ENCODE measurements at regions not wholly inside any gene's neighbourhood (a gene's known extent, or its start where the extent isn't known, plus 50 kb on each side); places are given as distances from the start of the nearest gene placed in this dataset.

DNA sequence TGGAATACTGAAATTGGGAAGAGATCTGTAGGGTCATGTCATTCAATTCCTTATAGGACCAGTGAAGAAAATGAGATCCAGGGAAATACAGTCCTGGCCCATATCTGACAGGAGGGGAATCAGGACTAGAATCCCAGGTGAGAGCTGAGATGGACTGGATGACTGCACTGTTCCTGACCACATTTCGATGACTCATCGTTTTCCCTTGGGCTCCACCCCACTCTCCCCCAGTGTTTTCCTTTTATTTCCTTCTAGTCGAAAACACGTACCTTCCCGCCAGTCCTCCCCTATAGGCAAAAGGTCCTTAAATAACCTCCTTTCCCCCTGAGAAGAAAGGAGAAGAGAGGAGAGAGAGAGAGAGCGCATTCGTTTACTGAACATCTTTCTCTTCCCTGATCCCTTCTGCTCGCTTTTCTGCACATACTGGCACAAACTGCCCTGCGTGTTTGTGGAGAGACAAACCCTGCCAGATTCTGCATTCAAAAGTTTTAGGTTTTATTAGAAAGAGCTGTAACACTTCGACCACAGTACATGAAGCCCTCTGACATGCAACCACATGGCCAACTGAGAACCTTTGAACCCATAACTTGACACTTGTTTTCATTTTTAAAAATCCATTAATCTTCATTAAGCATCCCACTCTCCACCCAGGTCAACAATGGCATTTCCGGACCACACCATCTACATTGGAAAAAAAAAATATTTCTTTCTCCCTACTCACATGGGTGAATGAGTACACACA is 565.7 kb downstream of the METTL15 start:
- no peaks in the 10 kb centered on the region for H3K27me3 ChIP-seq (ENCODE audit: control insufficient read depth, insufficient read depth, low read length)
- intact Hi-C loops (cut with DNase I): no loop called here
- no peaks in the 10 kb centered on the region for H3K9me3 ChIP-seq (ENCODE audit: control insufficient read depth in 2 of 3, insufficient read depth in 1 of 3, low read length in 3 of 3)
- H3K4me3 ChIP-seq (ENCODE audit: low read length in 3 of 3): no peak overlapping the region
- H3K9ac ChIP-seq (ENCODE audit: low read length in 3 of 3): no peak overlapping the region
- H3K27ac ChIP-seq (ENCODE audit: low read depth in 2 of 2, low read length in 2 of 2): no peak overlapping the region
- TF ChIP-seq, protein P1, sequence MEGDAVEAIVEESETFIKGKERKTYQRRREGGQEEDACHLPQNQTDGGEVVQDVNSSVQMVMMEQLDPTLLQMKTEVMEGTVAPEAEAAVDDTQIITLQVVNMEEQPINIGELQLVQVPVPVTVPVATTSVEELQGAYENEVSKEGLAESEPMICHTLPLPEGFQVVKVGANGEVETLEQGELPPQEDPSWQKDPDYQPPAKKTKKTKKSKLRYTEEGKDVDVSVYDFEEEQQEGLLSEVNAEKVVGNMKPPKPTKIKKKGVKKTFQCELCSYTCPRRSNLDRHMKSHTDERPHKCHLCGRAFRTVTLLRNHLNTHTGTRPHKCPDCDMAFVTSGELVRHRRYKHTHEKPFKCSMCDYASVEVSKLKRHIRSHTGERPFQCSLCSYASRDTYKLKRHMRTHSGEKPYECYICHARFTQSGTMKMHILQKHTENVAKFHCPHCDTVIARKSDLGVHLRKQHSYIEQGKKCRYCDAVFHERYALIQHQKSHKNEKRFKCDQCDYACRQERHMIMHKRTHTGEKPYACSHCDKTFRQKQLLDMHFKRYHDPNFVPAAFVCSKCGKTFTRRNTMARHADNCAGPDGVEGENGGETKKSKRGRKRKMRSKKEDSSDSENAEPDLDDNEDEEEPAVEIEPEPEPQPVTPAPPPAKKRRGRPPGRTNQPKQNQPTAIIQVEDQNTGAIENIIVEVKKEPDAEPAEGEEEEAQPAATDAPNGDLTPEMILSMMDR (IDR thresholded peaks at IDR 0.05; ENCODE audit: borderline replicate concordance, extremely low read depth, insufficient read depth): no peak
- no peak for FAIRE-seq
- DNase-seq: peak in 1 of 5 donors; percentile 17
- no peaks in the 10 kb centered on the region for H3K4me1 ChIP-seq (ENCODE audit: control insufficient read depth in 2 of 3, insufficient read depth in 2 of 3, low read depth in 1 of 3, low read length in 3 of 3)
- no peaks in the 10 kb centered on the region for H3K36me3 ChIP-seq (ENCODE audit: control insufficient read depth in 2 of 3, insufficient read depth in 3 of 3, low read length in 3 of 3)

DNA sequence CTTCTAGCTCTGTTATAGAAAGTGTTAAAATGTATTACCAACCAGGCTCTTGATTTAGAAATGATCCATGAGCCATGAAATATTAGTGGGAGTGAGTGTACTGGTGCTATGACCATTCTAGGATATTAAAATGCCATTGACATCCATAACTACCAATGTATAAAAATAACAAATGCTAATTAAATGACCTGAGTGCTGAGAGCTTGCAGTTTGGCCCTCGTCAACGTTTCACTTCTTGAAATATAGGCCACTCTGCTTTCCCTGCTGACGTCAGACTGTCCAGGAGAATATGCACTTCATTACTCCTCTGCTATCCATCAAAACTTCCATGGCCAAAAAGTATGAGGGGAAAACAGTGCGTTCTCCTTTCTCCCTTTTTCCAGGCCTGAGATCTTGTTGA is 563.1 kb downstream of the METTL15 start:
- H3K27ac ChIP-seq (ENCODE audit: low read depth in 2 of 2, low read length in 2 of 2): no peak overlapping the region
- H3K27me3 ChIP-seq (ENCODE audit: control insufficient read depth, insufficient read depth, low read length): no peaks in the 10 kb centered on the region
- H3K9ac ChIP-seq (ENCODE audit: low read length in 3 of 3): no peak overlapping the region
- TF ChIP-seq, protein P1 (IDR thresholded peaks at IDR 0.05; ENCODE audit: borderline replicate concordance, extremely low read depth, insufficient read depth): no peak
- DNase-seq (no peak), FAIRE-seq (no peak)
- intact Hi-C loops (cut with DNase I): no loop called here
- no peaks in the 10 kb centered on the region for H3K4me1 ChIP-seq (ENCODE audit: control insufficient read depth in 2 of 3, insufficient read depth in 2 of 3, low read depth in 1 of 3, low read length in 3 of 3)
- no peaks in the 10 kb centered on the region for H3K36me3 ChIP-seq (ENCODE audit: control insufficient read depth in 2 of 3, insufficient read depth in 3 of 3, low read length in 3 of 3)
- H3K4me3 ChIP-seq (ENCODE audit: low read length in 3 of 3): no peak overlapping the region
- H3K9me3 ChIP-seq (ENCODE audit: control insufficient read depth in 2 of 3, insufficient read depth in 1 of 3, low read length in 3 of 3): no peaks in the 10 kb centered on the region

DNA sequence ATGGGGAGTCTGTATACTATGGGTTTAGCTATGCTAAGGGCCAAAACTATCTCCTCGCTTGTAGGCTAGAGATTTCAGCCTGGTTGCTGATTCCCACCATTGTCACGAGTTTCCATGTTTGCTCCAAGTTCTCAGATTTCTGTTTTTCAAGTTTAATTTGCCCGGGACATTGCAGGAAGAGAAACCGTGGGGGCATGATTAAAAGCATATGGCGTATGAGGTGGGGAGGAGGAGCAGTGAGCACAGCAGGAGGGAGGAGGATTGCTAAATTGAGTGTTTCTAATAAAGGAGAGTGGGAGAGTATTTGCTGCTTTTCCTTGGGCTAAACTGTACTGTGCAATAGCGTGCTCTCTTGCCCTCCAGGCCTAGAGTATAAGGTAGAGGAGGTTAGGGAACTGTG is 558.4 kb downstream of the METTL15 start:
- intact Hi-C loops (cut with DNase I): no loop called here
- no peaks in the 10 kb centered on the region for H3K36me3 ChIP-seq (ENCODE audit: control insufficient read depth in 2 of 3, insufficient read depth in 3 of 3, low read length in 3 of 3)
- H3K9ac ChIP-seq (ENCODE audit: low read length in 3 of 3): no peak overlapping the region
- DNase-seq: peak in 2 of 5 donors; percentile 24 to 34
- no peak for FAIRE-seq
- no peak overlapping the region for H3K4me3 ChIP-seq (ENCODE audit: low read length in 3 of 3)
- TF ChIP-seq, protein P1 (IDR thresholded peaks at IDR 0.05; ENCODE audit: borderline replicate concordance, extremely low read depth, insufficient read depth): no peak
- H3K9me3 ChIP-seq (ENCODE audit: control insufficient read depth in 2 of 3, insufficient read depth in 1 of 3, low read length in 3 of 3): no peaks in the 10 kb centered on the region
- no peaks in the 10 kb centered on the region for H3K4me1 ChIP-seq (ENCODE audit: control insufficient read depth in 2 of 3, insufficient read depth in 2 of 3, low read depth in 1 of 3, low read length in 3 of 3)
- H3K27ac ChIP-seq (ENCODE audit: low read depth in 2 of 2, low read length in 2 of 2): no peak overlapping the region
- no peaks in the 10 kb centered on the region for H3K27me3 ChIP-seq (ENCODE audit: control insufficient read depth, insufficient read depth, low read length)

All from kidney (tissue), 13 donors.